Umbilical cord (tissue), 1 donor: ENCODE measurements at regions not wholly inside any gene's neighbourhood (a gene's known extent, or its start where the extent isn't known, plus 50 kb on each side); places are given as distances from the start of the nearest gene placed in this dataset.

ENCODE experiments used
- DNase-seq: peaks from one replicate; pipeline ENCODE4 v3.0.0-alpha.2; 2015; ENCODE audit warnings: low spot score

- no peak for DNase-seq
These were observed 173.0 kb upstream of the NWD2 start for GRCh38 chr4:37071576-37071975.

DNA sequence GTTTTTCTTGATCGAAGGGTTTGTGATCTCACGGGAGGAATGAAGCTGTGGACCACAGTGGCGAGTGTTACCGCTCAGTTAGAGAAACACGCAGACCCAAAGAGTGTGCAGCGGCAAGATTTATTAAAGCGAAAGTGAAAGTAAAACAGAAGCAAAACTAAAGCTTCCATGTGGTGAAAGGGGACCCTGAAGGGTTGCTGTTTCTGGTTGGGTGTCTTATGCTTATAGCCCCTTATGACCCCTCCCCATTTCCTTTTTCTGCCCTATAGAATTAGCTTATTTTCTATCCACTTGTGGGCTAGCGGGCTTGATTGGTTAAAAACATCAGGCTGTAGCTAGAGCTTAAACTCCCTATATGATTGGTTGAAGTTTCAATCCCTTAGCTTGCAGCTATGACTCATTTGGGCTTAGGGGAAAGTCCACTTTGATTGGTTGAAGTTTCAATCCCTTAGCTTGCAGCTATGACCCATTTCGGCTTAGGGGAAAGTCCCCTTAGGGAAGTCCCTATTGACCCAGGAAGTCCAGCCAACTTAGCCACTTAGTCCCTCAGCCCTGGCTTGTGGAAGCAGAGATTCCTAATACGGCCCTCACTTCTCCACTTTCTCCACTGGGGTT lies 171.2 kb upstream of the NWD2 start:
- no peak for DNase-seq

- DNase-seq, result no peak
These were observed 161.6 kb upstream of the NWD2 start for GRCh38 chr4:37082912-37083311.

DNA sequence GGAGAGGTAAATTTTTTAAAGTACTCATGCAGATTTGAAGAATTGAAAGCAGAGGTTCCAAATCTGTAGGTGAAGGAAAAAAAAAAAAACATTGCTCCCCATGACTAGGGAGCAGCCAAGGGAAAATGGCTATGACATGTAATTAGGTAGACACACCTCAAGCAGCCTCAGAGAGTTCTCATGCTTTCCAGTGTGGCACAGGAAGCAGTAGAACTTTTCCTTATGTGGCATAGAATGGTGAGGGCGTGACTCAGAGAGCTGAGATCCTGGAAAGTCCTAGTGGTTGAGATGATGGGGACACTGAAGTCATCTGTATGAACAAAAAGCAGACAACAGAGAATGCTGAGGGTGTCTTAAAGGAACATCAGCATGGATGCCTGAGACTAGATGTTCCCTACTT lies 148.6 kb upstream of the NWD2 start:
- no peak for DNase-seq

DNA sequence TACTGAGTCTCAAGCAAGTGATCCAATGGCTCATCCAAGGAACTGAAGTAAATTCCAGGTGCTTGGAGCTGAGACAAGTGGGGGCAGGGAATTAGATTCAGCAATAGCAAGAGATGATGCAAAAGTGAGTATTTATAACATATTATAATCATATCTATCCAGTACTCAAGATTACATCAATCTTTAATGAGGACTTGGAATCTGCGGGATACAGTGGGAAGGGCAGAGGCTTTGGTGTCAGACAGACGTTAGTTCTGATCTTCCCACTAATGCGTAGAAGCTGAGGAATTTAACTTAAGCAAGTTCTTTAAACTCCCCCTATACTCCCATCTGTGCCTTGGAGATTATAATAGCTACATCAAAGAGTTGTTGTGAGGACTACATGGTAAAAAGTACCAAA lies 143.4 kb upstream of the NWD2 start:
- peak; percentile 73 for DNase-seq

DNA sequence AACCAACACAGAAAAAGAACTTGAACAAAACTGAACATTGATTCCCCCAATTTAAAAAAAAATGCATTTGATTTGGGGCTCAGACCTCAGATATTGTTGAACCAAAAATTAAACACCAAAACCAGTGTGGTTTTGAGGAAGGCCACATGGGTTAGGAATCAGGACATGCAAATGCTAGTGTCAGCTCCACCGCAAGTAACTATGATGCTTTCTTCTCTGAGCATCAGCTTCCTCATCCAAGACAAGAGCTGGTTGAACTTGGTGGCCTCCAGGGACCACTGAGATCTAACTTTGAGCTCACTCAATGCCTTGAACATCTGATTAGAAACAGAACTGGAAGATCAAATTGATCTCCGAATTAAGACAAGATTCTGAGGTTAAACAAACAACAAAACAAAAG lies 142.9 kb upstream of the NWD2 start:
- DNase-seq, result no peak

- DNase-seq, result peak; percentile 87
These were observed 134.8 kb upstream of the NWD2 start for GRCh38 chr4:37109756-37110155.

GRCh38 chr4:37124800-37125199 lies 119.7 kb upstream of the NWD2 start:
- DNase-seq, result no peak

DNA sequence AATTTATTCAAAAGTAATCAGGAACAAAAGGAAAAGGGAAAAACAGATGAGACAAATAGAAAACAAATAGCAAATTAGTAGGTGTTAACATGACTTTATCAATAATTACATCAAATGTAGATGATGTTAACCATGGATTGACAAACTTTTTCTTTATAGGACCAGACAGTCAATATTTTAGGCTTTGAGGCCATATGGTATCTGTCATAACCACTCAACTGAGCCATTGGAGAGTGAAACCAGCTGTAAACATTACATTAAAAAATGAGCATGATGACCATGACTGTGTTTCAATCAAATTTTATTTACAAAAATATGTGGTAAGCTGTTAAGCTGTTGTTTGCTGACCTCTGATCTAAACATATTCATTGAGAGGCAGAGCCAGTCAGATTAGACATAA lies 118.5 kb upstream of the NWD2 start:
- no peak for DNase-seq

GRCh38 chr4:37130465-37130864 lies 114.1 kb upstream of the NWD2 start:
- no peak for DNase-seq

DNA sequence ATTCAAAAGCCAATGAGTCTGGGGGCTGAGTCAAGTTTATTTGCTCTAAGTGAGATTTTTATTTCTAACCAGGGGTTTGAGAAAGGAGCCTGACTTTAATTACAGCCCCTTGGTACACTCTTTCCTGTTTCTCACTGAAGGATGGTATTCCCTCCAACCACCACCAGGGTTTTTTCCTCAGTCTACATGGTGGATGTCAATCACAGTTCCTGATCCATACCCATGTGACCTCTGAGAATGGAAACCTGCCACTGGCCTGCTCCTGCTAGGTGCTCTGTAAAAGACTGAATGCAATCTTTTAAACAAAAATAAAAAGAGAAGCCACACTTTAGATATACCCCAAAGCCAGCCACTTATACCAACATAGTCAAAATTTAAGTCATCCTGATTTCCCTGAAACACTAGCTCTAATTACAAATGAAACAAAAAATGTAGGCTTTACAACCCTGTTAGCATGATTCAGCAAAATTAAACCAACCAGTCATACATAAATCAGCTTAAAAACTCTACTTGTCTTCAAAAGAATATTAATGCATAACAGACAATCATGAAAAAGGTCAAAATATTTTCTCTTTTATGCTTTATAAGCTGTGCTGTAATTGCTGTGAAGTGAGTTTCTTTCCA lies 112.1 kb upstream of the NWD2 start:
- DNase-seq, result no peak

DNA sequence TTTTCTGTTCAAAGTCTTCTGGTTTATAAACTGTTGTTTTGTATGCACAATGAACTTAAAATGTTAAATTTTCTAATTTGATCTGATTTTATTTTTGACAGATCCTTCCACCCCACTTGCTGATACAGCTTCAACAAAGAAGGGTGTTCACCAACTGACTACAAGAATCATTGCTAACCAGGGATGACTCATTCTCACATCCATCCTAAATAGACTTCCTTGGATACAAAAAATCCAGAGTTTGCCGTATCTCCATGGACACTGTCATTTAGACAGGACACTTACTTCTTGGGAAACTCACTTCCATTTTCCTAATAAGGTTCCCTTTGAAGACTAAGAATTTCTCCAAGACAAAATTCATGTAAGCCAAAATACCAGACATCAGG lies 111.6 kb upstream of the NWD2 start:
- DNase-seq, result no peak

GRCh38 chr4:37138019-37138653 lies 106.4 kb upstream of the NWD2 start:
- no peak for DNase-seq

- no peak for DNase-seq
These were observed 105.8 kb upstream of the NWD2 start for GRCh38 chr4:37138789-37139188.

GRCh38 chr4:37139987-37140386 lies 104.6 kb upstream of the NWD2 start:
- no peak for DNase-seq

DNA sequence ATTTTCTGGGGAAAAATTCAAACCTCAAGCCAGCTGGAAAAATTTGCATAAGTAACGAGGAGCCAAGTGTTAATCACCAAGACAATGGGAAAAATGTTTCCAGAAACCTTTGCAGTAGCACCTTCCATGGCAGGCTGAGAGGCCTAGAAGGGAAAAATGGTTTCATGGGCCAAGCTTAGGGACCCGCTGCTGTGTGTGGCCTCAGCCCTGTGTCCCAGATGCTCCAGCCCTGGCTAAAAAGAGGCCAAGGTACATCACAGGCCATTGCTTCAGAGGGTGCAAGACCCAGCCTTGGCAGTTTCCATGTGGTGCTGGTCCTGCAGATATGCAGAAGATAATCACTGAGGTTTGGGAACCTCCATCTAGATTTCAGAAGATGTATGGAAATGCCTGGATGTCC lies 98.3 kb upstream of the NWD2 start:
- DNase-seq, result no peak

DNA sequence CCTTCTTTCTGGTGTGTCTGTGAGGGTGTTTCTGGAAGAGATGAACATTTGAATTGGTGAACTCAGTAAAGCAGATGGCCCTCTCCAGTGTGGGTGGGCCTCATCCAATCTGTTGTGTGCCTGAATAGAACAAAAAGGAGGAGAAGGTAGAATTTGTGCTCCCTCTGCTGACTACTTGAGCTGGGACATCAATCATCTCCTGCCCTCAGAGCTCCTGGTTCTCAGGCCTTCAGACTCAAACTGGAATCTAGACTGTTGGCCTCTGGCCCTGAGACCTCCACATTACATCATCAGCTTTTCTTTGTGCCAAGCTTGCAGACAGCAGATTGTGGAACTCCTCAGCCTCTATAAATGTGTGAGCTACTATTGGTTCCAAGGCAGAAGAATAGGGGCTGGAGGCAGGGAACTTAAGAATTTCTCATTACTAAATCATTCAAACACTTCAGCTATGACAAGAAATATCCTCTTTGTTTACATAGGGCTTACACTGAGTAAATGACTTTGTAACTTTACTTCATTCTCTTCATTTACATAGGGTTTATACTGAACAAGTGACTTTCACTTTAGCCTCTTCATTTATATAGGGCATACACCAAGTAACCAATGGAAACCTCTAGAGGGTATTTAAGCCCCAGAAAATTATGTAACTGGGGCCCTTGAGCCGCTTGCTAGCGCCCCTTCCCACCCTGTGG lies 86.9 kb upstream of the NWD2 start:
- DNase-seq, result peak; percentile 62

DNA sequence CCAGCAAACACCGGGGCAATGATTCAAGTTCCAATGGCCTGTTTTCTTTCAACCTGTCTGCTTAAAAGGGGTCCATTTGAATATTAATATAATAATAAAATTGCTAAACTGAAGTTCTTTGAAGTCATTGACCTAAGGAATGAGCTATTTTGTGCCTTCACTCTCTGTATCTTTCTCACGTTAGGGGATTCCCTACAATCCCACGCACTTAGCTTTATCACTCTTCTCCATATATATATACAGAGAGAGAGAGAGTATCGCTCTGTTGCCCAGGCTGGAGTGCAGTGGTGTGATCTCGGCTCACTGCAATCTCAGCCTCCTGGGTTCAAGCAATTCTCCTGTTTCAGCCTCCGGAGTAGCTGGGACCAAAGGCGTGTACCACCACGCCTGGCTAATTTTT lies 83.9 kb upstream of the NWD2 start:
- no peak for DNase-seq

DNA sequence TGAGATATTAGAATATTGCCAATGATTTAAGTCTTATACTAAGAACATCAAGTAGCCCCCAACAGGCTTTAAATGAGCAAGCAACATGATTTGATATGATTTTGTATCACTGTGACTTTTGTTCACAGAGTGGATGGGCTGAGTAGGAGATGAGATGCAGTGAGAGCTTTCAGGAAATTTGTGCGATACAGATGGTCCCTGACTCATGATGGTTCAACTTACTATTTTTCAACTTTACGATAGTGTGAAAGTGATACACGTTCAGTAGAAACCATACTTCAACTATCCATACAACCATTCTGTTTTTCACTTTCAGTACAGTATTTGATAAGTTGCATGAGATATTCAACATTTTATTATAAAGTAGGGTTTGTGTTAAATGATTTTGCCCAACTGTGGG lies 78.7 kb upstream of the NWD2 start:
- DNase-seq, result no peak

DNA sequence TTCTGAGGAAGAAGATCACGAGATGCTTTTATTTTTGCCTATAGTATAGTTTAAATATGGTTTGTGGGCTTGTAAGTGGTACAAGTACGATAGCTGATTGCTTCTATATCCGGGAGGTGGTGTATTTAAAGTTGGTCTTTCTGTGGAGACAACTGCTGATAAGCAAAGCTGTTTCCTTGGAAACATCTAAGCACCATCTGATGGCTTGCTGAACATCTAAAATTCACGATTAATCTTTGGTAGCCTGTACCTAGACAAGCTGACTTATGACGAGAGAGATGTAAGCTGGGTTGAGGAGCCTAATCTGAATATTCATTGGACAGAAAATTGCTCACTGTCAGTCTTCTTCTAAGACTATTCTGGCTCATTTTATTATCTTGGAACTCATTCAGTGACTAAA lies 74.6 kb upstream of the NWD2 start:
- no peak for DNase-seq

GRCh38 chr4:37188100-37188499 lies 56.4 kb upstream of the NWD2 start:
- no peak for DNase-seq
